ENCODE measurements at regions not wholly inside any gene's neighbourhood (a gene's known extent, or its start where the extent isn't known, plus 50 kb on each side); places are given as distances from the start of the nearest gene placed in this dataset.

GRCh38 chr1:95671098-95671497 is 437.1 kb downstream of the RWDD3 start:
- no peaks in the 10 kb centered on the region for H3K9me3 ChIP-seq (ENCODE audit: low read length)
- DNase-seq (ENCODE audit: low spot score), result no peak
- intact Hi-C loops (cut with micrococcal nuclease; ENCODE audit: unreplicated experiment), result no loop called here
- no TSS peak for BruUV-seq (replicated peaks)
- H3K79me2 ChIP-seq (ENCODE audit: insufficient read depth, low read depth, low read length), result no peaks in the 10 kb centered on the region
- H3K4me2 ChIP-seq (ENCODE audit: low read length), result no peak overlapping the region
- POLR2A ChIA-PET, result no interaction called here
- H3K4me3 ChIP-seq (ENCODE audit: low read depth, low read length, poor library complexity, severe bottlenecking), result no peak overlapping the region
- H3K9me2 ChIP-seq (ENCODE audit: insufficient read depth, low read length), result no peaks in the 10 kb centered on the region
- CTCF ChIA-PET (ENCODE audit: unreplicated experiment), result no interaction called here
- no peak overlapping the region for H2AFZ ChIP-seq (ENCODE audit: low read length)
- no peak for TF ChIP-seq CTCF (conservative IDR thresholded peaks at IDR 0.05; ENCODE audit: low read length)
- TF ChIP-seq EZH2phosphoT487 (IDR thresholded peaks at IDR 0.05; ENCODE audit: borderline replicate concordance, low read depth, low read length), result no peak
- no peaks in the 10 kb centered on the region for H4K20me1 ChIP-seq (ENCODE audit: insufficient read depth, low read length)
- no peak overlapping the region for H3K27ac ChIP-seq (ENCODE audit: low read depth, low read length, poor library complexity, severe bottlenecking)
- no peaks in the 10 kb centered on the region for H3K4me1 ChIP-seq (ENCODE audit: insufficient read depth, low read length, poor library complexity, severe bottlenecking)
- H3K36me3 ChIP-seq (ENCODE audit: insufficient read depth, low read length), result no peaks in the 10 kb centered on the region

GRCh38 chr1:95679262-95679661 is 445.3 kb downstream of the RWDD3 start:
- no peak for DNase-seq (ENCODE audit: low spot score)
- BruUV-seq (replicated peaks), result no TSS peak
- CTCF ChIA-PET (ENCODE audit: unreplicated experiment), result no interaction called here
- H4K20me1 ChIP-seq (ENCODE audit: insufficient read depth, low read length), result no peaks in the 10 kb centered on the region
- no peak overlapping the region for H3K4me2 ChIP-seq (ENCODE audit: low read length)
- H2AFZ ChIP-seq (ENCODE audit: low read length), result no peak overlapping the region
- no peak overlapping the region for H3K4me3 ChIP-seq (ENCODE audit: low read depth, low read length, poor library complexity, severe bottlenecking)
- TF ChIP-seq EZH2phosphoT487 (IDR thresholded peaks at IDR 0.05; ENCODE audit: borderline replicate concordance, low read depth, low read length) (no peak), CTCF (conservative IDR thresholded peaks at IDR 0.05; ENCODE audit: low read length) (no peak)
- H3K79me2 ChIP-seq (ENCODE audit: insufficient read depth, low read depth, low read length), result no peaks in the 10 kb centered on the region
- H3K36me3 ChIP-seq (ENCODE audit: insufficient read depth, low read length), result no peaks in the 10 kb centered on the region
- no peaks in the 10 kb centered on the region for H3K9me3 ChIP-seq (ENCODE audit: low read length)
- H3K9me2 ChIP-seq (ENCODE audit: insufficient read depth, low read length), result no peaks in the 10 kb centered on the region
- POLR2A ChIA-PET, result no interaction called here
- H3K4me1 ChIP-seq (ENCODE audit: insufficient read depth, low read length, poor library complexity, severe bottlenecking), result no peaks in the 10 kb centered on the region
- intact Hi-C loops (cut with micrococcal nuclease; ENCODE audit: unreplicated experiment), result no loop called here
- no peak overlapping the region for H3K27ac ChIP-seq (ENCODE audit: low read depth, low read length, poor library complexity, severe bottlenecking)

GRCh38 chr1:95685081-95685480 is 451.1 kb downstream of the RWDD3 start:
- intact Hi-C loops (cut with micrococcal nuclease; ENCODE audit: unreplicated experiment), result no loop called here
- Histone ChIP-seq H4K20me1 (ENCODE audit: insufficient read depth, low read length) (no peaks in the 10 kb centered on the region), H3K4me3 (ENCODE audit: low read depth, low read length, poor library complexity, severe bottlenecking) (no peak overlapping the region), H3K27ac (ENCODE audit: low read depth, low read length, poor library complexity, severe bottlenecking) (no peak overlapping the region), H3K4me2 (ENCODE audit: low read length) (no peak overlapping the region), H3K36me3 (ENCODE audit: insufficient read depth, low read length) (no peaks in the 10 kb centered on the region), H3K9me3 (ENCODE audit: low read length) (no peaks in the 10 kb centered on the region), H2AFZ (ENCODE audit: low read length) (no peak overlapping the region), H3K4me1 (ENCODE audit: insufficient read depth, low read length, poor library complexity, severe bottlenecking) (no peaks in the 10 kb centered on the region), H3K79me2 (ENCODE audit: insufficient read depth, low read depth, low read length) (no peaks in the 10 kb centered on the region), H3K9me2 (ENCODE audit: insufficient read depth, low read length) (no peaks in the 10 kb centered on the region)
- ChIA-PET POLR2A (no interaction called here), CTCF (ENCODE audit: unreplicated experiment) (no interaction called here)
- DNase-seq (ENCODE audit: low spot score), result no peak
- TF ChIP-seq CTCF (conservative IDR thresholded peaks at IDR 0.05; ENCODE audit: low read length), result no peak
- no TSS peak for BruUV-seq (replicated peaks)

Data from OCI-LY7 (cell line).